NCI-H526 (cell line): ENCODE measurements at regions not wholly inside any gene's neighbourhood (a gene's known extent, or its start where the extent isn't known, plus 50 kb on each side); places are given as distances from the start of the nearest gene placed in this dataset.
A peak's percentile ranks its signal among the peaks of the same experiment; 100 is the strongest.
"Not testable (repeated sequence)": the region's sequence is repeated elsewhere in the genome, so short reads cannot be mapped to it uniquely, and the experiment has no call there.

Experiments
- DNase-seq, 2 experiments: peaks; one replicate each; lab custom pipeline; 2025; lab: John Stamatoyannopoulos, UW

DNA sequence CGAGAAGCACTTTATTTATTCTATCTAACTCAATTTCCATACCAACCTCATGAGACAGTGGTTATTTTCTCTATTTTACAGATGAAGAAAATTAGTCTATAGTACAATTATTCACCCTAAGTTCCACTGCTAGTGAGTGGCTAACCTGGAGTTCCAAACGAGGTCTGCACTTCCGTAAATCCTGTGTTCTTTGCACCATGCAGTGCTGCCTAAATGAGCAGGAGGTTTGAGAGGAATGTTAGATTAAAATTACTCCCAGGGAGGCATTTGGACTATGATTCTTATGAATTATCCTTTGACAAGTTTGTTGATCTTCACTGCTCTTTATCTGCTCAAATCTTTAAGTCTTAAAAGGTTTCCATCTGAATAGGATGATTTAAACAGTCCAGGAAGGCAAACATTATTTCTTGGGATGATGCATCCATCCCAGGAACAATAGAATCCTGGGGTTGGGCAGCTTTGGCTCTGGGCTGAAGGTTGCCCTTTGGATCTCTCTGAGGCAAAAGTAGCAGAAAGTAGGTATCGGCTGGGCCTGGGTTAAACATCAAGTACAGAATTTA is 400.8 kb downstream of the REEP3 start:
- DNase-seq: no peak

- DNase-seq: peak; percentile 67 to 71
Observed at GRCh38 chr10:63922468-63923284, 401.5 kb downstream of the REEP3 start.

GRCh38 chr10:63929831-63930467 is 408.7 kb downstream of the REEP3 start:
- peak in 1 of 2 experiments; percentile 1 for DNase-seq

- DNase-seq: no peak
Observed at GRCh38 chr10:63930584-63930983, 409.4 kb downstream of the REEP3 start.

DNA sequence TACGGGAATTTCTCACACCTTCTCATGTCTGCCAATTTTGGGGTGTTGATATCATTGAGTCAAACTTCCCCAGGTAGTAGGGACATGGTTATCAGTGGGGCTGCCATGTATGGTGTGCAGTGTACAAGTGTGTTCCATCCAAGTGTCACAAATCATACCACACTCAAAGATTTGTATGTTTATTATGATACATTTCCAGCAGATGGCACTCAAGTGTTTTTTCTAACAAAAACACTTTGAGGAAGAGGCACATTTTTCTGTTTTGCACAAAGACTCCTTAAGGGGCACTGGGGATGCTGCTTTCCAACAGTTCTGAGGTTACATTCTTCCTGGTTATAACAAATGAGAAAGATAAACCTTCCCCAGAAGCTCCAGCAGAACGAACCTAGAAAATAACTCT is 414.5 kb downstream of the REEP3 start:
- DNase-seq: peak in 1 of 2 experiments; percentile 2

DNA sequence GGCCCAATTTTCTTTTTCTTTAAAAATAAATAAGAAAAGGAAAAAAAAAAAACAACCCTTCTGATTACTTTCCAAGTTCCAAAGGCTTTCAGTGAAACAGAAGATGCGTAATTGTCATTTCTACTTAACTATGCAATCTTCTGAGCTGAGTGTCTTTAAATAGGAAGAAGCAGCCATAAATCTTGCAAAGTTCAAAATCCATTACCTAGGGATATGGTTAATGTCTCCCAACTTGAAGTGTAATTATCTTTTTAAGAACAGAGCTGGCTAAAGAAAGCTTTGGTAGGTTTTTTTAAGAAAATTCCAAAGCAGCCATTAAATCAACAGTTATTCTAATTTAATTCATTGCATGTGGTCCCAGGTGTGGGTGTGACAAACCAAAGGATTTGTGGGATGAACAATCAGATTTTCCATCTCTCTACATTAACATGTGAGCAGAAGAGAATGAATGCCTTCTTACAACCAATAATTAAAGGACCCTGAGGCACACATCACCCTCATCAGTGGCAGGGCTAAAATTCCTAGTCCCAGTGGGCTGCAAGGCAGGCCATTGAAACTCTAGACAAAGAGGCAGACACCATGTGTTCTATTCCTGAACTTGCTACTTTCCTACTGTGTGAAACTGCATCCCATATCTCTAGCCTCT is 419.2 kb downstream of the REEP3 start:
- no peak for DNase-seq

DNA sequence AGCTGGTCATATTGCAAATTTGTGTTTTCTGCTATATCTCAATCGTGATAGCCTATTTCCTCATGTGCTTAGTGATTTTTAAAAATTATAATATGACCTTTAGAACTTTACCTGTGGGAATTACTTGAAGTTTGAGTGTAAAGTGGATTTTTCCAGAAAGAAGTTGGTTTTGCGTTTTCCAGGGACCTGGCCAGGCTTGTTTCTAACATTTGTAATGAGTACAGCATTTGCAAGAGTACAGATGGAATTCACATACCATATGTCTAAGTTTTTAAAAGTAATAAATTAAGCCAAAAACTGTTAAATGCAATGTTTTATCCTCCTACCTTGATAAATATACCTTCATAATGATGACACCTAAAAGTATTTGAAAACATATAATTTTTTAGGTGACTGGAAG is 443.2 kb downstream of the REEP3 start:
- no peak for DNase-seq

GRCh38 chr10:63965846-63966245 is 444.6 kb downstream of the REEP3 start:
- DNase-seq: no peak

DNA sequence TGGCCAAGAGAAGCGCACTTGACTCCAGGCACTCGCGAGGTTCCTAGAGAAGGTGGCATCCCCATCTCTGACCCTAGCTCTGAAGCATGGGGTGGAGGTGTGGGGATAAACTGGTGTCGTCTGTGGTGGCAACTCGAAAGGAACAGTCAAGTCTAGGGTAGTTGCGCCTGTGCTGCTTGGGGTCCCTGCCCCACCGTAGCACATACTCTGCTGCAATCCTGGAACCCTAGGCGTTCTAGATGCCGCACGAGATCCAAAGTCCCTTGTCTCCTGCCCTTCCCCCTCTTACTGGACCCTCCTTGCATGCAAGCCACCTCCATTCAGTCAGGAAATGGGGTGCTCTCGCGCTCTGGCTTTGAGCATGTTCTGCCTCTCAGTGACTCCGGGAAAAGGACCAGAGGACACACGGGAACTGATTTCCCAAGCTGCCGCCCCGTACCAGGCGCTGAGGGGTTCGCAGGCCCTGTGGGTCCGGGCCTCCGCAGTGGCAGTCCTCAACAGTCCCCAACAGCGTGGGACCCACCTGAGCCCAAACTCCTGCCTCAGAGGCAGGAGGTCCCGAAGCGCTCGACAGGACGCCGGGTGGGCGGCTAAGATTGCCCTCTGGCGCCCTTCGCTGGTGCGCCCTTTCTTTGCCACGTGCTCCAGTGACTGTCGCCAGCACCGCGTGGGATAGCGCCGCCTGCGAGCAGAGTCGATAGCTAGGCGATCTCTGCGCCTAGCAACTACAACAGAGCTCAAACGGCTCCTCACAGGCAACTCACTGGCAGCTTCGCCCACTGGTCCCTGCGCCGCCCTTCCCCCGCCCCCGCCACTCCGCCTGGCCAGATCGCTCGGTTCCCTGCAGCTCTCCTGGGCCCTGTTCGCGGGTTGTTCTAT is 452.0 kb downstream of the REEP3 start:
- no peak for DNase-seq

- DNase-seq: peak in 1 of 2 experiments; percentile 57
Observed at GRCh38 chr10:63976538-63976937, 455.3 kb downstream of the REEP3 start.

GRCh38 chr10:63977329-63977923 is 456.2 kb downstream of the REEP3 start:
- peak in 1 of 2 experiments; percentile 35 for DNase-seq

DNA sequence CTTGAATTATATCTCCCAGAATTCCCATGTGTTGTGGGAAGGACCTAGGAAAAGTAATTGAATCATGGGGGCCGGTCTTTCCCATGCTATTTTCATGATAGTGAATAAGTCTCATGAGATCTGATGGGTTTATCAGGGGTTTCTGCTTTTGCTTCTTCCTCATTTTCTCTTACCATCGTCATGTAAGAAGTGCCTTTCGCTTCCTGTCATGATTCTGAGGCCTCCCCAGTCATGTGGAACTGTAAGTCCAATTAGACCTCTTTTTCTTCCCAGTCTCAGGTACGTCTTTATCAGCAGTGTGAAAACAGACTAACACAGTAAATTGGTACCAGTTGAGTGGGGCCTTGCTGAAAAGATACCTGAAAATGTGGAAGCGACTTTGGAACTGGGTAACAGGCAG is 459.7 kb downstream of the REEP3 start:
- not testable (repeated sequence) for DNase-seq

GRCh38 chr10:63984061-63984460 is 462.9 kb downstream of the REEP3 start:
- not testable (repeated sequence) for DNase-seq

- no peak for DNase-seq
Observed at GRCh38 chr10:63986536-63986935, 465.3 kb downstream of the REEP3 start.

DNA sequence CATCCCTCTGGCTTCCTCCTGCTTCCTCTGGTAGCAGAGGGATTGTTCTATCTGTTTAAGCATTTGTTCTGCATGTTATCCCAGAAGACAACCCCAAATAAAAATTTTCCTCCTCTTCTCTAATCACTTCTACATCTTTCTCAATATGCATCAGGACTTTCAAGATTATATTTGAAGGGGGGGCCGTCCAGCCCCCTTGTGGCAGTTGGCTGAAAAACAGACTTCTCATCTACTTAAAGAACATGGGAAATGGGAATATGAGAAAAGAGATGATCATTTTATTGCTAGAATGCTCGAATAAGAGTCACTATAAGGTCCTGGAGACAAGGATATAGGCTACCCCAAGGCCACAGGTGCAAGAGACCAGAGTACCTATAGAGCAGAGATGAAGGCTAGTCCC is 466.0 kb downstream of the REEP3 start:
- DNase-seq: no peak

GRCh38 chr10:63994371-63994770 is 473.2 kb downstream of the REEP3 start:
- no peak for DNase-seq

- no peak for DNase-seq
Observed at GRCh38 chr10:64007157-64007556, 486.0 kb downstream of the REEP3 start.

DNA sequence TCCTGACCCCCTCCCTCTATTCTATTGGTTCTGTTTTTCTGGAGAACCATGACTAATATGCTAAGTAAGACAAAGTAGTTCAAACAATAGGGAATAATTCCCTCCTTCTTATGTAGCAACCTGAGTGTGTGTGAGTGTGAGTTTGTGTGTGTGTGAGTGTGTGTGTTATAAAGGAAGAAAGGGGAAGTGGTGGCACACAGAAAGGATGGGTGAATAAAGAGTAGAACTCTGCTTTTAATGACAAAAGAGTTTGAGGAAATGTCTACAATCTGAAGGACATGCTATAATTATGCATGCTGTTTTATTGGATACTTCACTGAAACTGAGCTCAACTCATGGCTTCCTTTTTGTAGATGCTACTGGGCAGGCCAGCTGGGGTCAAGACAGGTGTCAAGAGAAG is 489.5 kb downstream of the REEP3 start:
- no peak for DNase-seq

DNA sequence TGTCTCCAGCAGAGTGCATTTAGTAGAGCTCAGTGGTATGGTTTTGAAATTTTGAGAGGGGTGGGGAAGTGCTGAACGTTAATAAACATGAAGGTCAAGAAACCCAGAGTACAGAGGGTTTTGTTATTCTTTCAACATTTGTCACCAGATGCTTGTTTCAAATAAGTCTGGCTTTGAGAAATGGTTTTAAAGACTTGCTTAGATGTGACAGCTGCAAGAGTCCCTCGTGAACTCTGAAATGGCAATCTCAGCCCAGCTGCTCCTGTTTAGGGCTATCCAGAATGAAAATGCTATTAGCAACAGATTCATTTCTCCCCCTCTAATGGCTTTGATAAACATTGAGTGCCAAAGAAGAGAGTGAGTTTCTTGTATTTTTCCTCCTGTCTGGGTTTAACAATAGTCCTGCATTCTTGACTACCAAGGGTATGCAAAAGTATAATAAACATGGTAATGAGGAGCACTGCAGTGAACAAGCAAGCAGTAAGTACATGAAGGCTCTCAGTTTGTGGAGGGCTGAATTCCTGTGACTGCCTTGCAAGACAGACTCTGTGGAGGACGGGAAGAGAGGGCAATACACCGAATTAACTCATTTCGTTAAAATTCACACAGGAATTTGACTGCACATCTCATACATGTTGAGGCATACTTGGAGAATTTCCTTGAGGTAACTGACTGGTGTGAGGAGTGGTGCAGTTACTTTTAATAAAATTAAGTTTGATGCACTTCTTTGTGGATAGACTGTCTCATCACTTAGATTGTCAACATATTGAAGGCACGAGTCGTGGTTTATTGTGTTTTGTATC is 490.9 kb downstream of the REEP3 start:
- no peak for DNase-seq

DNA sequence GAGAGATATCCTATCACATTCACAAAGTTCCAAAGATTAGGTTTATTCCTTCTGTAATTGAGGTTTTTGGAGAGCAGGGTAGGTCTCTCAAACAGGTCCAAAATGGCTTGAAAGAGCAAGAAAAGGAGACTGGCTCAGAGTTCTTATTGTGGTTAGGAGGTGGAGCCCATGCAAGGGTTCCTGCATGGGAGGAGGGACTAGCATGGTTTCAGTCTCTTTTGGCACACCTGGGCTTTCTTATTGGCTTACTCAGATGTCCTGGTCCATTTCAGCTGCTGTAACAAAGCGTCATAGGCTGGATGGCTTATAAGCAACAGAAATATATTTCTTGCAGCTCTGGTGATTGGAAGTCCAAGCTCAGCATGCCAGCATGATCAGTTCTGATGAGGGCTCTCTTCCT is 493.1 kb downstream of the REEP3 start:
- DNase-seq: no peak
